SU-DHL-6 (cell line): ENCODE measurements at regions not wholly inside any gene's neighbourhood (a gene's known extent, or its start where the extent isn't known, plus 50 kb on each side); places are given as distances from the start of the nearest gene placed in this dataset.
"Not testable (repeated sequence)": the region's sequence is repeated elsewhere in the genome, so short reads cannot be mapped to it uniquely, and the experiment has no call there.

ENCODE experiments used
- H2AFZ ChIP-seq: fragments of 200-600 bp; sonication (generic); 2 replicates; pipeline ENCODE4 v1.6.1; 2014; ENCODE audit warnings: low read depth, mild to moderate bottlenecking, moderate library complexity, mixed read lengths, antibody characterized with exemption, low read length; ENCODE audit not compliant: severe bottlenecking
- H3F3A ChIP-seq: fragments of 200-600 bp; shearing (Covaris generic); 2 replicates; pipeline ENCODE4 v1.6.0; 2016; ENCODE audit warnings: antibody characterized with exemption, mild to moderate bottlenecking; ENCODE audit not compliant: insufficient read depth
- H3K27ac ChIP-seq: fragments of 200-600 bp; sonication (generic); 2 replicates; pipeline ENCODE4 v1.5.1; 2016; ENCODE audit warnings: low read depth, mild to moderate bottlenecking, low read length, moderate library complexity, mixed read lengths
- H3K27me3 ChIP-seq: fragments of 200-600 bp; sonication (generic), shearing (Covaris generic); 2 replicates; pipeline ENCODE4 v1.6.0; 2014; ENCODE audit warnings: mild to moderate bottlenecking, low read length
- H3K36me3 ChIP-seq: fragments of 200-600 bp; sonication (generic); 2 replicates; pipeline ENCODE4 v1.6.1; 2014; ENCODE audit warnings: mild to moderate bottlenecking, low read length, mixed read lengths
- H3K4me2 ChIP-seq: fragments of 300-600, 200-600 bp; shearing (Covaris generic), sonication (generic); 2 replicates; pipeline ENCODE4 v1.6.0; 2014; ENCODE audit warnings: low read length, low read depth, mild to moderate bottlenecking; ENCODE audit not compliant: poor library complexity, severe bottlenecking
- H3K4me3 ChIP-seq: fragments of 200-600 bp; sonication (generic); 2 replicates; pipeline ENCODE4 v1.5.1; 2014; ENCODE audit warnings: antibody characterized with exemption, low read length, mild to moderate bottlenecking, mixed read lengths; ENCODE audit not compliant: insufficient read depth, poor library complexity, severe bottlenecking
- H3K79me2 ChIP-seq: fragments of 200-600 bp; sonication (generic); 2 replicates; pipeline ENCODE4 v1.6.1; 2014; ENCODE audit warnings: mild to moderate bottlenecking, low read length, moderate library complexity; ENCODE audit not compliant: insufficient read depth
- H3K9ac ChIP-seq: fragments of 200-600 bp; sonication (generic); 2 replicates; pipeline ENCODE4 v1.7.0; 2014; ENCODE audit warnings: mild to moderate bottlenecking, low read length
- H3K9me2 ChIP-seq: fragments of 200-600 bp; sonication (generic); replicated peaks from 2 replicates; pipeline ENCODE4 v1.6.1; 2014; ENCODE audit warnings: low read length; ENCODE audit not compliant: insufficient read depth
- H3K9me3 ChIP-seq: fragments of 200-600 bp; sonication (generic); 2 replicates; pipeline ENCODE4 v1.6.1; 2014; ENCODE audit warnings: low read length, mixed read lengths; ENCODE audit not compliant: insufficient read depth
- H4K20me1 ChIP-seq: fragments of 200-600 bp; sonication (generic); 2 replicates; pipeline ENCODE4 v1.6.1; 2014; ENCODE audit warnings: low read depth, mild to moderate bottlenecking, antibody characterized with exemption, low read length, moderate library complexity, mixed read lengths
- CTCF ChIP-seq: fragments of 200-600 bp; sonication (generic); IDR thresholded peaks from one replicate; pipeline ENCODE4 v1.5.1; 2017; ENCODE audit warnings: antibody characterized with exemption, mild to moderate bottlenecking, low read length, moderate library complexity; ENCODE audit not compliant: insufficient read depth, poor library complexity, severe bottlenecking
- EZH2phosphoT487 ChIP-seq: fragments of 200-600 bp; sonication (generic), shearing (Covaris generic); conservative IDR thresholded peaks from 2 replicates; pipeline ENCODE4 v1.6.1; 2018; ENCODE audit warnings: mild to moderate bottlenecking, antibody characterized with exemption, low read length, moderate library complexity, mixed read lengths

GRCh38 chr1:222382171-222382570 is 165.7 kb downstream of the HHIPL2 start:
- H3K4me2 ChIP-seq: no peak overlapping the region
- no peak overlapping the region for H2AFZ ChIP-seq
- H3K27ac ChIP-seq: no peak overlapping the region
- no peak overlapping the region for H3K9ac ChIP-seq
- no peaks in the 10 kb centered on the region for H3F3A ChIP-seq
- H4K20me1 ChIP-seq: no peaks in the 10 kb centered on the region
- H3K9me3 ChIP-seq: no peaks in the 10 kb centered on the region
- TF ChIP-seq EZH2phosphoT487: no peak
- TF ChIP-seq CTCF: no peak
- H3K4me3 ChIP-seq: no peak overlapping the region
- no peaks in the 10 kb centered on the region for H3K36me3 ChIP-seq
- no peaks in the 10 kb centered on the region for H3K9me2 ChIP-seq
- no peaks in the 10 kb centered on the region for H3K27me3 ChIP-seq
- no peaks in the 10 kb centered on the region for H3K79me2 ChIP-seq

GRCh38 chr1:222377428-222378088 is 170.3 kb downstream of the HHIPL2 start:
- H4K20me1 ChIP-seq: no peaks in the 10 kb centered on the region
- H3K79me2 ChIP-seq: no peaks in the 10 kb centered on the region
- no peak overlapping the region for H3K27ac ChIP-seq
- H2AFZ ChIP-seq: no peak overlapping the region
- H3K9ac ChIP-seq: no peak overlapping the region
- no peak overlapping the region for H3K4me2 ChIP-seq
- no peaks in the 10 kb centered on the region for H3K9me3 ChIP-seq
- TF ChIP-seq EZH2phosphoT487 (no peak), CTCF (no peak)
- H3F3A ChIP-seq: no peaks in the 10 kb centered on the region
- no peaks in the 10 kb centered on the region for H3K36me3 ChIP-seq
- H3K4me3 ChIP-seq: no peak overlapping the region
- no peaks in the 10 kb centered on the region for H3K27me3 ChIP-seq
- H3K9me2 ChIP-seq: no peaks in the 10 kb centered on the region

- not testable (repeated sequence) for H3K9me3 ChIP-seq, H3K4me2 ChIP-seq, H3K27me3 ChIP-seq, H3K36me3 ChIP-seq, H3K27ac ChIP-seq, H3K9ac ChIP-seq, H2AFZ ChIP-seq, H3K4me3 ChIP-seq, H3F3A ChIP-seq, H3K9me2 ChIP-seq, H4K20me1 ChIP-seq, H3K79me2 ChIP-seq
Observed at GRCh38 chr1:222376791-222377190, 171.1 kb downstream of the HHIPL2 start.

GRCh38 chr1:222375701-222376100 is 172.2 kb downstream of the HHIPL2 start:
- Histone ChIP-seq H3K27ac (no peak overlapping the region), H3K27me3 (no peaks in the 10 kb centered on the region), H3F3A (no peaks in the 10 kb centered on the region), H3K79me2 (no peaks in the 10 kb centered on the region), H2AFZ (no peak overlapping the region), H3K9me2 (no peaks in the 10 kb centered on the region), H3K9ac (no peak overlapping the region), H3K9me3 (no peaks in the 10 kb centered on the region), H4K20me1 (no peaks in the 10 kb centered on the region), H3K4me3 (no peak overlapping the region), H3K4me2 (no peak overlapping the region), H3K36me3 (no peaks in the 10 kb centered on the region)
- TF ChIP-seq CTCF (no peak), EZH2phosphoT487 (no peak)
